GM12878 (cell line): ENCODE measurements at regions not wholly inside any gene's neighbourhood (a gene's known extent, or its start where the extent isn't known, plus 50 kb on each side); places are given as distances from the start of the nearest gene placed in this dataset.

Experiments
- ATAC-seq: fragments of 200-7000 bp; cut with Tn5 transposase; 3 replicates; pipeline ENCODE4 v1.9.1; 2020; ENCODE audit warnings: mild to moderate bottlenecking, moderate library complexity
- BruUV-seq: library from RNA; stranded (reverse); fragments of 400-500 nt; replicated peaks from 2 replicates; lab custom pipeline; 2021; lab: Mats Ljungman, UMichigan
- CTCF ChIA-PET: fragments of 300-600 bp; sonication (Branson Sonifier 250); formaldehyde crosslinking; extraction: SDS; loops from one replicate; lab custom pipeline; 2021; ENCODE audit warnings: inconsistent platforms; lab: Yijun Ruan, JAX
- POLR2A ChIA-PET: fragments of 350-600 bp; formaldehyde crosslinking; extraction: SDS; loops from one replicate; lab custom pipeline; 2021; ENCODE audit warnings: inconsistent platforms; lab: Charles Lee
- RAD21 ChIA-PET: fragments of 300-600 bp; sonication (Branson Sonifier 250); formaldehyde crosslinking; loops from one replicate; lab custom pipeline; 2023; ENCODE audit warnings: antibody characterized with exemption; ENCODE audit not compliant: unreplicated experiment; lab: Charles Lee
- SMC1A ChIA-PET: fragments of 300-600 bp; sonication (Branson Sonifier 250); formaldehyde crosslinking; loops from one replicate; lab custom pipeline; 2023; ENCODE audit not compliant: unreplicated experiment, uncharacterized antibody; lab: Charles Lee
- DNase-seq: peaks from one replicate; pipeline ENCODE4 v3.0.0-alpha.2; 2011; ENCODE audit warnings: low read depth, low spot score
- FAIRE-seq: peaks from 3 replicates; lab custom pipeline; 2011; peaks lifted over from hg19 to GRCh38; lab: Jason Lieb, UNC
- H2AFZ ChIP-seq: 2 replicates; pipeline ENCODE4 v1.6.0; 2011; ENCODE audit warnings: low read depth, low read length, control low read depth; ENCODE audit not compliant: control insufficient read depth
- H3K27ac ChIP-seq: 2 replicates; pipeline ENCODE4 v1.5.1; 2011; ENCODE audit warnings: control low read depth; ENCODE audit not compliant: control insufficient read depth, insufficient read depth
- H3K27me3 ChIP-seq, 2 experiments: replicated peaks in 1 of 2; 2 replicates each; pipeline versions ENCODE4 v1.6.0 to v1.6.1; 2011; ENCODE audit warnings: low read length in 1 of 2; ENCODE audit not compliant: control insufficient read depth in 2 of 2, insufficient read depth in 2 of 2
- H3K36me3 ChIP-seq, 2 experiments: 2 replicates each; pipeline ENCODE4 v1.5.1; 2011; ENCODE audit warnings: low read length in 1 of 2; ENCODE audit not compliant: control insufficient read depth in 2 of 2, insufficient read depth in 2 of 2
- H3K4me1 ChIP-seq: 2 replicates; pipeline ENCODE4 v1.6.1; 2011; ENCODE audit warnings: mild to moderate bottlenecking, low read length, moderate library complexity, mixed read lengths; ENCODE audit not compliant: control insufficient read depth, insufficient read depth
- H3K4me2 ChIP-seq: 2 replicates; pipeline ENCODE4 v1.6.0; 2011; ENCODE audit warnings: control low read depth; ENCODE audit not compliant: control insufficient read depth, insufficient read depth
- H3K4me3 ChIP-seq: fragments of 200-600 bp; sonication (generic); 2 replicates; pipeline ENCODE4 v1.5.1; 2016
- H3K79me2 ChIP-seq: 2 replicates; pipeline ENCODE4 v1.6.0; 2011; ENCODE audit warnings: low read length; ENCODE audit not compliant: control insufficient read depth, insufficient read depth
- H3K9ac ChIP-seq: 2 replicates; pipeline ENCODE4 v1.8.0; 2011; ENCODE audit warnings: low read length, control low read depth, mixed read lengths; ENCODE audit not compliant: control insufficient read depth, insufficient read depth
- H3K9me3 ChIP-seq: replicated peaks from 3 replicates; pipeline ENCODE4 v1.5.1; 2011; ENCODE audit warnings: mild to moderate bottlenecking, low read length; ENCODE audit not compliant: control insufficient read depth, insufficient read depth
- H4K20me1 ChIP-seq: 2 replicates; pipeline ENCODE4 v1.6.0; 2011; ENCODE audit not compliant: control insufficient read depth, insufficient read depth
- ATF3 ChIP-seq: IDR thresholded peaks from 2 replicates; pipeline ENCODE4 v1.6.1; 2011; ENCODE audit warnings: low read depth, mild to moderate bottlenecking, low read length, moderate library complexity, borderline replicate concordance; ENCODE audit errors: extremely low read depth
- ATF7 ChIP-seq: fragments of 450-650 bp; IDR thresholded peaks from 2 replicates; pipeline ENCODE4 v1.6.1; 2016; ENCODE audit warnings: low read depth, mild to moderate bottlenecking
- BACH1 ChIP-seq: fragments of 450-650 bp; IDR thresholded peaks from 2 replicates; pipeline ENCODE4 v1.6.1; 2017; ENCODE audit warnings: mild to moderate bottlenecking, borderline replicate concordance
- FOS ChIP-seq: IDR thresholded peaks from 3 replicates; pipeline ENCODE4 v1.6.1; 2011; ENCODE audit warnings: borderline replicate concordance; ENCODE audit not compliant: insufficient read length; ENCODE audit errors: extremely low read depth
- IKZF1 ChIP-seq: fragments of 450-650 bp; conservative IDR thresholded peaks from 2 replicates; pipeline ENCODE4 v1.6.1; 2017; ENCODE audit warnings: antibody characterized with exemption, mild to moderate bottlenecking
- MAX ChIP-seq: IDR thresholded peaks from 2 replicates; pipeline ENCODE4 v1.6.1; 2012; ENCODE audit warnings: low read depth, low read length, improper control_type of control experiment
- NFIC ChIP-seq: IDR thresholded peaks from 2 replicates; pipeline ENCODE4 v1.6.1; 2012; ENCODE audit warnings: low read depth, mild to moderate bottlenecking, inconsistent platforms, low read length, moderate library complexity
- PAX8 ChIP-seq: fragments of 450-650 bp; IDR thresholded peaks from 2 replicates; pipeline ENCODE4 v1.6.1; 2017; ENCODE audit warnings: mild to moderate bottlenecking, moderate library complexity
- RAD21 ChIP-seq: IDR thresholded peaks from 2 replicates; pipeline ENCODE4 v1.6.1; 2011; ENCODE audit warnings: mild to moderate bottlenecking, low read depth, low read length, moderate library complexity; ENCODE audit not compliant: insufficient read depth
- REST ChIP-seq: IDR thresholded peaks from 2 replicates; pipeline ENCODE4 v1.6.1; 2012; ENCODE audit warnings: mild to moderate bottlenecking, low read depth, low read length
- SP1 ChIP-seq: IDR thresholded peaks from one replicate; pipeline ENCODE4 v1.6.1; 2011; ENCODE audit warnings: low read depth, low read length
- TAF1 ChIP-seq: IDR thresholded peaks from 2 replicates; pipeline ENCODE4 v1.6.1; 2011; ENCODE audit warnings: mild to moderate bottlenecking, low read depth, low read length, borderline replicate concordance
- WRNIP1 ChIP-seq: IDR thresholded peaks from 2 replicates; pipeline ENCODE4 v1.6.1; 2011; ENCODE audit warnings: low read depth, low read length, improper control_type of control experiment, borderline replicate concordance
- WGBS: methylation state at CpG from one replicate; pipeline ENCODE4 v1.1.6; 2016; ENCODE audit warnings: low lambda C conversion rate; ENCODE audit not compliant: insufficient replicate concordance, insufficient coverage; ENCODE audit errors: missing lambda C conversion rate; 5-methylcytosine and 5-hydroxymethylcytosine counted together
- in situ Hi-C: fragments of 300-500 bp; cut with MboI; formaldehyde crosslinking; loops from 9 replicates; pipeline ENCODE4 v1.14.3; 2018; ENCODE audit warnings: mixed read lengths
- intact Hi-C: fragments of 100-400 bp; cut with micrococcal nuclease; formaldehyde crosslinking; loops from one replicate; pipeline ENCODE4 v1.14.2; 2022; ENCODE audit not compliant: unreplicated experiment
- TF ChIP-seq, protein P1 (sequence below): fragments of 450-650 bp; IDR thresholded peaks from 2 replicates; pipeline ENCODE4 v1.6.1; 2018; ENCODE audit warnings: borderline replicate concordance, mild to moderate bottlenecking; ENCODE audit not compliant: partially characterized antibody
- TF ChIP-seq, protein P2 (sequence below): fragments of 450-650 bp; formaldehyde crosslinking; IDR thresholded peaks from 2 replicates; pipeline ENCODE4 v1.4.0; 2022; ENCODE audit warnings: mild to moderate bottlenecking, moderate library complexity

- H3K9me3 ChIP-seq, result peaks cover 4% of the 10 kb centered on the region; the same call in 1 of the 3 replicates
- POLR2A ChIA-PET, result no interaction called here
- CTCF ChIA-PET, result no interaction called here
- no peak overlapping the region for H3K4me2 ChIP-seq
- H3K27ac ChIP-seq, result no peak overlapping the region
- RAD21 ChIA-PET, result no interaction called here
- H3K36me3 ChIP-seq, result no peaks in the 10 kb centered on the region
- intact Hi-C loops, result no loop called here
- BruUV-seq, result no TSS peak
- in situ Hi-C loops, result no loop called here
- no peak overlapping the region for H2AFZ ChIP-seq
- SMC1A ChIA-PET, result no interaction called here
- no peak overlapping the region for H3K4me3 ChIP-seq
- H3K79me2 ChIP-seq, result no peaks in the 10 kb centered on the region
- H4K20me1 ChIP-seq, result no peaks in the 10 kb centered on the region
- TF ChIP-seq NFIC (no peak), MAX (no peak), REST (no peak), WRNIP1 (no peak), RAD21 (no peak), ATF3 (no peak), TAF1 (no peak), BACH1 (no peak), IKZF1 (no peak), SP1 (no peak), ATF7 (no peak), FOS (no peak), PAX8 (no peak)
- TF ChIP-seq, protein P1, sequence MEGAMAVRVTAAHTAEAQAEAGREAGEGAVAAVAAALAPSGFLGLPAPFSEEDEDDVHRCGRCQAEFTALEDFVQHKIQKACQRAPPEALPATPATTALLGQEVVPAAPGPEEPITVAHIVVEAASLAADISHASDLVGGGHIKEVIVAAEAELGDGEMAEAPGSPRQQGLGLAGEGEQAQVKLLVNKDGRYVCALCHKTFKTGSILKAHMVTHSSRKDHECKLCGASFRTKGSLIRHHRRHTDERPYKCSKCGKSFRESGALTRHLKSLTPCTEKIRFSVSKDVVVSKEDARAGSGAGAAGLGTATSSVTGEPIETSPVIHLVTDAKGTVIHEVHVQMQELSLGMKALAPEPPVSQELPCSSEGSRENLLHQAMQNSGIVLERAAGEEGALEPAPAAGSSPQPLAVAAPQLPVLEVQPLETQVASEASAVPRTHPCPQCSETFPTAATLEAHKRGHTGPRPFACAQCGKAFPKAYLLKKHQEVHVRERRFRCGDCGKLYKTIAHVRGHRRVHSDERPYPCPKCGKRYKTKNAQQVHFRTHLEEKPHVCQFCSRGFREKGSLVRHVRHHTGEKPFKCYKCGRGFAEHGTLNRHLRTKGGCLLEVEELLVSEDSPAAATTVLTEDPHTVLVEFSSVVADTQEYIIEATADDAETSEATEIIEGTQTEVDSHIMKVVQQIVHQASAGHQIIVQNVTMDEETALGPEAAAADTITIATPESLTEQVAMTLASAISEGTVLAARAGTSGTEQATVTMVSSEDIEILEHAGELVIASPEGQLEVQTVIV, result no peak
- TF ChIP-seq, protein P2, sequence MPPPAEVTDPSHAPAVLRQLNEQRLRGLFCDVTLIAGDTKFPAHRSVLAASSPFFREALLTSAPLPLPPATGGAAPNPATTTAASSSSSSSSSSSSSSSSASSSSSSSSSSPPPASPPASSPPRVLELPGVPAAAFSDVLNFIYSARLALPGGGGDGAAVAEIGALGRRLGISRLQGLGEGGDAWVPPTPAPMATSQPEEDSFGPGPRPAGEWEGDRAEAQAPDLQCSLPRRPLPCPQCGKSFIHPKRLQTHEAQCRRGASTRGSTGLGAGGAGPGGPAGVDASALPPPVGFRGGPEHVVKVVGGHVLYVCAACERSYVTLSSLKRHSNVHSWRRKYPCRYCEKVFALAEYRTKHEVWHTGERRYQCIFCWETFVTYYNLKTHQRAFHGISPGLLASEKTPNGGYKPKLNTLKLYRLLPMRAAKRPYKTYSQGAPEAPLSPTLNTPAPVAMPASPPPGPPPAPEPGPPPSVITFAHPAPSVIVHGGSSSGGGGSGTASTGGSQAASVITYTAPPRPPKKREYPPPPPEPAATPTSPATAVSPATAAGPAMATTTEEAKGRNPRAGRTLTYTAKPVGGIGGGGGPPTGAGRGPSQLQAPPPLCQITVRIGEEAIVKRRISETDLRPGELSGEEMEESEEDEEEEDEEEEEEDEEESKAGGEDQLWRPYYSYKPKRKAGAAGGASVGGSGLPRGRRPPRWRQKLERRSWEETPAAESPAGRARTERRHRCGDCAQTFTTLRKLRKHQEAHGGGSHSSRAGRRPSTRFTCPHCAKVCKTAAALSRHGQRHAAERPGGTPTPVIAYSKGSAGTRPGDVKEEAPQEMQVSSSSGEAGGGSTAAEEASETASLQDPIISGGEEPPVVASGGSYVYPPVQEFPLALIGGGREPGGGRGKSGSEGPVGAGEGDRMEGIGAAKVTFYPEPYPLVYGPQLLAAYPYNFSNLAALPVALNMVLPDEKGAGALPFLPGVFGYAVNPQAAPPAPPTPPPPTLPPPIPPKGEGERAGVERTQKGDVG (CRISPR knock-in tag), result no peak
- no peaks in the 10 kb centered on the region; a peak in 1 of 4 replicates for H3K27me3 ChIP-seq
- DNase-seq, result no peak
- no peak for ATAC-seq
- no peaks in the 10 kb centered on the region for H3K4me1 ChIP-seq
- no peak for FAIRE-seq
- H3K9ac ChIP-seq, result no peak overlapping the region
- WGBS, result 1% methylated on average over 4 of the region's 4 CpGs
Observed at GRCh38 chr10:71092812-71093401, 119.5 kb upstream of the UNC5B start.
